HUES64 (cell line): ENCODE measurements at regions not wholly inside any gene's neighbourhood (a gene's known extent, or its start where the extent isn't known, plus 50 kb on each side); places are given as distances from the start of the nearest gene placed in this dataset.

Experiments
- H3K27ac ChIP-seq: 2 replicates; pipeline ENCODE4 v1.7.0; 2013; ENCODE audit warnings: low read depth, low read length, inconsistent platforms
- H3K27me3 ChIP-seq: 2 replicates; pipeline ENCODE4 v1.6.1; 2013; ENCODE audit warnings: mild to moderate bottlenecking, low read length; ENCODE audit not compliant: insufficient read depth
- H3K36me3 ChIP-seq: 2 replicates; pipeline ENCODE4 v1.6.1; 2013; ENCODE audit warnings: mild to moderate bottlenecking, low read length; ENCODE audit not compliant: insufficient read depth
- H3K4me1 ChIP-seq: 2 replicates; pipeline ENCODE4 v1.6.1; 2013; ENCODE audit warnings: mild to moderate bottlenecking, low read length, moderate library complexity; ENCODE audit not compliant: insufficient read depth
- H3K4me3 ChIP-seq: 2 replicates; pipeline ENCODE4 v1.5.1; 2013; ENCODE audit warnings: mild to moderate bottlenecking, low read length, moderate library complexity
- H3K9ac ChIP-seq: 2 replicates; pipeline ENCODE4 v1.6.1; 2013; ENCODE audit warnings: mild to moderate bottlenecking, low read depth, low read length
- H3K9me3 ChIP-seq: 2 replicates; pipeline ENCODE4 v1.6.1; 2013; ENCODE audit warnings: low read depth, low read length; ENCODE audit not compliant: insufficient read depth
- WGBS: fragments of 150-250, 120-280 bp; methylation state at CpG from one replicate; pipeline ENCODE4 v1.1.7; 2013; ENCODE audit warnings: missing lambda C conversion rate; 5-methylcytosine and 5-hydroxymethylcytosine counted together

DNA sequence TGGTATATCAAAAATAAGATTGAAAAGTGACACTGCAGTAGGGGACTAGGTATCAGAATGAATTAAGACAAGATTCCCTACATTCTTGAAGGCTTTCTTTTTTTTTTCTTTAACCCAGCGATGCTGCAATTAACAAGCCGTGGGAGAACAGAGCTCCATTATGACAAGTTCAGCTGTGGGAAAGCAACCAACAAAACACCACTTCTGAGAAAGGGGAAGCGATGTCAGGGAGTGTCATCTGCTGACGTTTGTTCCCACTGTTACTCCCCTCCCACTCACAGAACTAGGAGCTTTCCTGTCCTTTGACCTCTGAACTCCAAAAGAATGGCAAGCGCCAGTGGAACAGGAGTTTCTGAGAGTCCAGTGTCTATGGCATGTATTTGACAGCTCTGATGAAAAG is 90.2 kb upstream of the SLITRK2 start:
- no peaks in the 10 kb centered on the region for H3K36me3 ChIP-seq
- H3K4me1 ChIP-seq: no peaks in the 10 kb centered on the region
- no peak overlapping the region for H3K4me3 ChIP-seq
- H3K9ac ChIP-seq: no peak overlapping the region
- WGBS: 89% methylated on average over 5 of the region's 5 CpGs
- no peak overlapping the region for H3K27ac ChIP-seq
- H3K9me3 ChIP-seq: peaks cover 75% of the 10 kb centered on the region
- no peaks in the 10 kb centered on the region for H3K27me3 ChIP-seq

DNA sequence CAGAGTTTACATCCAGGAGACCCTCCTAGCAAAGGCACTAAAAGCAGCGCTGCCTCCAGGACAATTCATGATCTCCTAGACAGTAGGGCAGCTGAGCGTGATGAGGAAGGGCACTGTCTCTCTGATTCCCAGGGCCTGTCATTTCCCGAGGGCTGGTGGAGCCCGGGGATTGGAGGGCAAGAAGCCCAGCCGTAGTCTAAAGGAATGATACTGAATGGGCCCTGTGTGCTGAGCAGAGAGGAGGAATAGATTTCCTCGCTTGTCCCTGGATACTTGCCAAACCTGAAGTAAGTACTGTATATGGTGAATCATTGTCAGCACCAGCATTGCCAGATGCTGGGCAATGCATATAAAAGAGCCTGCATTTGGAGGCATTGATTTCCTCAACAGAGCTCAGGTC is 88.0 kb upstream of the SLITRK2 start:
- Histone ChIP-seq H3K4me3 (no peak overlapping the region), H3K9ac (no peak overlapping the region), H3K36me3 (no peaks in the 10 kb centered on the region), H3K4me1 (no peaks in the 10 kb centered on the region), H3K9me3 (peaks cover 70% of the 10 kb centered on the region), H3K27me3 (no peaks in the 10 kb centered on the region), H3K27ac (no peak overlapping the region)
- WGBS: 83% methylated on average over 6 of the region's 6 CpGs

DNA sequence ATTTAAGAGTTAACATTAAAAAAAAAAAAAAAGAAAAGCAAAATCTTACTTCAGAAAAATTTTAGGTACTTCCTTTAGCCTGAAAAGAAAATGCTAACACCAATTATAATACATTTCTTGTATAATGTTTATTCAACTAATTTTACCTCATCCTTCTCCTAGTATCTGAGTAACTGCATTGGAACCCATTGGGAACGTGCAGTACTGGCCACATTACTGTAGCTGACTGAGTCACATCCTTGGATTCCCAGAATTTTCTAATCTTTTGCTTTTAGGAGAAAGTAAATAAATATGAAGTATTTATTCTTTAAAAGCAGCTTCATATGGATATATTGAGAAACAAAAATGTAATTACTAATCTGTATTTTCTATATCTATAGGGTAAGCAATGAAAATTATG is 82.6 kb upstream of the SLITRK2 start:
- no peaks in the 10 kb centered on the region for H3K27me3 ChIP-seq
- H3K4me1 ChIP-seq: no peaks in the 10 kb centered on the region
- H3K9ac ChIP-seq: no peak overlapping the region
- H3K4me3 ChIP-seq: no peak overlapping the region
- 20% methylated on average over 1 of the region's 1 CpG for WGBS
- peaks cover 64% of the 10 kb centered on the region for H3K9me3 ChIP-seq
- no peaks in the 10 kb centered on the region for H3K36me3 ChIP-seq
- H3K27ac ChIP-seq: no peak overlapping the region

DNA sequence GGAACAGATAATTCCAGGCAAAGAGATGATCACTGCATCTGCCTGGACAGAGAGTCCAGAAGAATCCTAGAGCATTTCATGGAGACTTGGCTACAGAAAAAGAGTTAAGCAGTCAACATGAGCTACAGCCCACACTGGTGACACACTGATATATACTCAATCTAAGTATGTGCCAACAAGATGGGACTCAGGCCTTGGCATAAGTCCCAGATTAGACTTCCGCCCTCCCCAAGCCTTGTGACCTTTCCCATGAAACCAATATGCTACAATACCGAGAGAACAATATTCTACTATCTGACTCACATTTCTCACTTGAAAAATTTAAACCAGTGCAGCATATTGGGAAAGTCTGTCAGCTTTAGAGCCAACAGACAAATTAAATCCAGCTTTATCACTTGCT is 65.7 kb upstream of the SLITRK2 start:
- no peak overlapping the region for H3K27ac ChIP-seq
- H3K9ac ChIP-seq: no peak overlapping the region
- H3K9me3 ChIP-seq: peaks cover 53% of the 10 kb centered on the region
- no peak overlapping the region for H3K4me3 ChIP-seq
- no peaks in the 10 kb centered on the region for H3K36me3 ChIP-seq
- WGBS: 62% methylated on average over 2 of the region's 2 CpGs
- H3K27me3 ChIP-seq: no peaks in the 10 kb centered on the region
- H3K4me1 ChIP-seq: no peaks in the 10 kb centered on the region
